ENCODE measurements at regions not wholly inside any gene's neighbourhood (a gene's known extent, or its start where the extent isn't known, plus 50 kb on each side); places are given as distances from the start of the nearest gene placed in this dataset.

- intact Hi-C loops (cut with DNase I; ENCODE audit: low total_unique reads) = no loop called here
- H3K4me1 ChIP-seq = peaks cover 3% of the 10 kb centered on the region
- no peak overlapping the region for H3K27ac ChIP-seq
- H3K4me3 ChIP-seq = no peak overlapping the region
- H3K36me3 ChIP-seq (ENCODE audit: low read depth, missing control alignments) = no peaks in the 10 kb centered on the region
- 89% methylated on average over 7 to 8 of the region's 8 CpGs for WGBS, 2 donors
- TF ChIP-seq, protein P1, sequence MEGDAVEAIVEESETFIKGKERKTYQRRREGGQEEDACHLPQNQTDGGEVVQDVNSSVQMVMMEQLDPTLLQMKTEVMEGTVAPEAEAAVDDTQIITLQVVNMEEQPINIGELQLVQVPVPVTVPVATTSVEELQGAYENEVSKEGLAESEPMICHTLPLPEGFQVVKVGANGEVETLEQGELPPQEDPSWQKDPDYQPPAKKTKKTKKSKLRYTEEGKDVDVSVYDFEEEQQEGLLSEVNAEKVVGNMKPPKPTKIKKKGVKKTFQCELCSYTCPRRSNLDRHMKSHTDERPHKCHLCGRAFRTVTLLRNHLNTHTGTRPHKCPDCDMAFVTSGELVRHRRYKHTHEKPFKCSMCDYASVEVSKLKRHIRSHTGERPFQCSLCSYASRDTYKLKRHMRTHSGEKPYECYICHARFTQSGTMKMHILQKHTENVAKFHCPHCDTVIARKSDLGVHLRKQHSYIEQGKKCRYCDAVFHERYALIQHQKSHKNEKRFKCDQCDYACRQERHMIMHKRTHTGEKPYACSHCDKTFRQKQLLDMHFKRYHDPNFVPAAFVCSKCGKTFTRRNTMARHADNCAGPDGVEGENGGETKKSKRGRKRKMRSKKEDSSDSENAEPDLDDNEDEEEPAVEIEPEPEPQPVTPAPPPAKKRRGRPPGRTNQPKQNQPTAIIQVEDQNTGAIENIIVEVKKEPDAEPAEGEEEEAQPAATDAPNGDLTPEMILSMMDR (IDR thresholded peaks at IDR 0.05) = no peak
- TF ChIP-seq POLR2A (IDR thresholded peaks at IDR 0.05) = no peak
- no peak for DNase-seq
- no peaks in the 10 kb centered on the region for H3K27me3 ChIP-seq
- H3K9me3 ChIP-seq = no peaks in the 10 kb centered on the region
Measured at GRCh38 chr3:31014317-31015040, 120.0 kb upstream of the GADL1 start.

- TF ChIP-seq POLR2A (IDR thresholded peaks at IDR 0.05) = no peak
- TF ChIP-seq, protein P1 (IDR thresholded peaks at IDR 0.05) = no peak
- H3K9me3 ChIP-seq = no peaks in the 10 kb centered on the region
- 56 to 78% methylated on average over 2 of the region's 2 CpGs for WGBS, 2 donors
- no peak overlapping the region for H3K4me3 ChIP-seq
- intact Hi-C loops (cut with DNase I; ENCODE audit: low total_unique reads) = no loop called here
- H3K36me3 ChIP-seq (ENCODE audit: low read depth, missing control alignments) = no peaks in the 10 kb centered on the region
- H3K27ac ChIP-seq = no peak overlapping the region
- no peak for DNase-seq
- H3K4me1 ChIP-seq = peaks cover 3% of the 10 kb centered on the region
- no peaks in the 10 kb centered on the region for H3K27me3 ChIP-seq
Measured at GRCh38 chr3:31016196-31016595, 121.7 kb upstream of the GADL1 start.

DNA sequence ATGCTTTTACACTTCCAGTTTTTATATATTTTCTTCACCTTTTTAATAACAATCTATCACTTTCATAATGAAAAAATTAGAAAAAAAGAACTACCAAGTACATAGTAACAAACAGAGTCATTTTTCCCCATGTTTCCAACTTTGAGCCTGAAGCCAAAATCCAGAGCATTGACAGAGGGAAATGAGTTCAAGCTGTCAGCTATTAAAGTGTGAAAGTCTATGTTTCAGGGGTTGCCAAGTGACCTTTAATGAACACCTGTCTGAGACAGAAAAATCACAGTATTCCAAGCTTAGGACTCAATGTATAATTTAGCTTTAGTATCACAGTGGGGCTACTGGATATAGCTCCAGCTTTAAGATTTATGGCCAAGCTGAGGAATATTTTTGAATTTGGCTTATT lies 128.3 kb upstream of the GADL1 start:
- Histone ChIP-seq H3K4me1 (no peaks in the 10 kb centered on the region), H3K27me3 (no peaks in the 10 kb centered on the region), H3K4me3 (no peak overlapping the region), H3K36me3 (ENCODE audit: low read depth, missing control alignments) (no peaks in the 10 kb centered on the region), H3K9me3 (no peaks in the 10 kb centered on the region), H3K27ac (no peak overlapping the region)
- no peak for TF ChIP-seq POLR2A (IDR thresholded peaks at IDR 0.05)
- TF ChIP-seq, protein P1 (IDR thresholded peaks at IDR 0.05) = no peak
- DNase-seq = no peak
- intact Hi-C loops (cut with DNase I; ENCODE audit: low total_unique reads) = no loop called here

DNA sequence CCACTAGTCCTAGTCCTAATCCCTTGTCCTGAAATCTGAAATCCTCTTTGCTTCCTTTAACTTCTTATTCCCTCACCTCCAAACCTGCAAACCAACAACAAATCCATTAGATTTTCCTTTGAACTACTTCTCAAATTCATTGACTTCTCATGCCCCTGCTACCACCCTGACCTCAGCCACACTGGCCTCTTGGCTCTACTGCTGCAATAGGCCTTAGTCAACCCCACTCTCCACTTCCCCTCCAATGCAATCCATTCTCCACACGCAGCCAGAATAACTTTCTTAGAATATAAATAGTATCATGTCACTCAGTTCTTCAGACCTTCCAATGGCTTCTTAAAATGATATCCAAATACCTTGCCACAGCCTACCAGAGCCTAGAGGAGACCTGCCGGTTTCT lies 131.1 kb upstream of the GADL1 start:
- intact Hi-C loops (cut with DNase I; ENCODE audit: low total_unique reads) = no loop called here
- Histone ChIP-seq H3K4me1 (no peaks in the 10 kb centered on the region), H3K36me3 (ENCODE audit: low read depth, missing control alignments) (no peaks in the 10 kb centered on the region), H3K9me3 (no peaks in the 10 kb centered on the region), H3K27ac (no peak overlapping the region), H3K27me3 (no peaks in the 10 kb centered on the region), H3K4me3 (no peak overlapping the region)
- no peak for DNase-seq
- TF ChIP-seq, protein P1 (IDR thresholded peaks at IDR 0.05) = no peak
- TF ChIP-seq POLR2A (IDR thresholded peaks at IDR 0.05) = no peak
- 87% methylated on average over 2 of the region's 2 CpGs for WGBS, 2 donors

GRCh38 chr3:31027191-31027761 lies 132.8 kb upstream of the GADL1 start:
- whole genome bisulfite sequencing, 2 donors = 92 to 95% methylated on average over 1 of the region's 1 CpG
- Histone ChIP-seq H3K27ac (no peak overlapping the region), H3K9me3 (no peaks in the 10 kb centered on the region), H3K27me3 (no peaks in the 10 kb centered on the region), H3K4me1 (no peaks in the 10 kb centered on the region), H3K4me3 (no peak overlapping the region), H3K36me3 (ENCODE audit: low read depth, missing control alignments) (no peaks in the 10 kb centered on the region)
- intact Hi-C loops (cut with DNase I; ENCODE audit: low total_unique reads) = no loop called here
- TF ChIP-seq, protein P1 (IDR thresholded peaks at IDR 0.05) = no peak
- TF ChIP-seq POLR2A (IDR thresholded peaks at IDR 0.05) = no peak
- no peak for DNase-seq
